SK-N-SH treated with all-trans-retinoic acid at 6 μM for 48 hours (cell line): ENCODE measurements at regions not wholly inside any gene's neighbourhood (a gene's known extent, or its start where the extent isn't known, plus 50 kb on each side); places are given as distances from the start of the nearest gene placed in this dataset.

Source experiments
- ATAC-seq: fragments of 200-7000 bp; cut with Tn5 transposase; 3 replicates; pipeline ENCODE4 v1.9.1; 2020; ENCODE audit warnings: mild to moderate bottlenecking, moderate library complexity
- CSDC2 ChIP-seq: fragments of 250-450 bp; sonication (Bioruptor Pico); IDR thresholded peaks from 2 replicates; pipeline ENCODE4 v1.5.0; 2020; ENCODE audit warnings: mild to moderate bottlenecking, moderate library complexity
- ESRRG ChIP-seq: fragments of 250-450 bp; sonication (Bioruptor Pico); IDR thresholded peaks from 2 replicates; pipeline ENCODE4 v1.6.1; 2021; ENCODE audit warnings: mild to moderate bottlenecking
- GLIS3 ChIP-seq: fragments of 250-450 bp; sonication (Bioruptor Pico); IDR thresholded peaks from 2 replicates; pipeline ENCODE4 v1.5.0; 2020; ENCODE audit warnings: mild to moderate bottlenecking, moderate library complexity
- ISL1 ChIP-seq: fragments of 250-450 bp; sonication (Bioruptor Pico); IDR thresholded peaks from 2 replicates; pipeline ENCODE4 v2.1.2; 2022; ENCODE audit warnings: mild to moderate bottlenecking, moderate library complexity
- OSR1 ChIP-seq: fragments of 250-450 bp; sonication (Bioruptor Pico); IDR thresholded peaks from 2 replicates; pipeline ENCODE4 v1.8.0; 2022; ENCODE audit warnings: moderate library complexity, mild to moderate bottlenecking, inconsistent platforms
- PPARA ChIP-seq: fragments of 250-450 bp; sonication (Bioruptor Pico); IDR thresholded peaks from 2 replicates; pipeline ENCODE4 v1.5.0; 2020; ENCODE audit warnings: mild to moderate bottlenecking, borderline replicate concordance
- RARB ChIP-seq: fragments of 250-450 bp; sonication (Bioruptor Pico); IDR thresholded peaks from 2 replicates; pipeline ENCODE4 v1.8.0; 2021; ENCODE audit warnings: mild to moderate bottlenecking, moderate library complexity
- SNAI2 ChIP-seq: fragments of 250-450 bp; sonication (Bioruptor Pico); IDR thresholded peaks from 2 replicates; pipeline ENCODE4 v1.5.0; 2020; ENCODE audit warnings: mild to moderate bottlenecking, moderate library complexity
- TCF4 ChIP-seq: fragments of 250-450 bp; sonication (Bioruptor Pico); IDR thresholded peaks from 2 replicates; pipeline ENCODE4 v1.8.0; 2021; ENCODE audit warnings: mild to moderate bottlenecking, moderate library complexity, borderline replicate concordance
- TOX ChIP-seq: fragments of 250-450 bp; sonication (Bioruptor Pico); IDR thresholded peaks from 2 replicates; pipeline ENCODE4 v1.8.0; 2021; ENCODE audit warnings: mild to moderate bottlenecking, moderate library complexity, borderline replicate concordance
- ZNF565 ChIP-seq: fragments of 450-650 bp; formaldehyde crosslinking; conservative IDR thresholded peaks from 2 replicates; pipeline ENCODE4 v1.5.0; 2020; ENCODE audit warnings: low read depth, mild to moderate bottlenecking, moderate library complexity
- ZNF70 ChIP-seq: fragments of 450-650 bp; formaldehyde crosslinking; IDR thresholded peaks from 2 replicates; pipeline ENCODE4 v1.5.0; 2020; ENCODE audit warnings: mild to moderate bottlenecking, moderate library complexity
- ZNF8 ChIP-seq: fragments of 450-650 bp; formaldehyde crosslinking; IDR thresholded peaks from 2 replicates; pipeline ENCODE4 v1.5.0; 2020; ENCODE audit warnings: mild to moderate bottlenecking, moderate library complexity
- TF ChIP-seq, protein P1 (sequence below): fragments of 250-450 bp; sonication (Bioruptor Pico); IDR thresholded peaks from 2 replicates; pipeline ENCODE4 v1.8.0; 2020; ENCODE audit warnings: mild to moderate bottlenecking, moderate library complexity, borderline replicate concordance
- TF ChIP-seq, protein P2 (sequence below): fragments of 250-450 bp; sonication (Bioruptor Pico); IDR thresholded peaks from 2 replicates; pipeline ENCODE4 v1.8.0; 2021; ENCODE audit warnings: low read depth, mild to moderate bottlenecking, moderate library complexity, borderline replicate concordance
- TF ChIP-seq, protein P3 (sequence below): fragments of 250-450 bp; sonication (Bioruptor Pico); IDR thresholded peaks from 2 replicates; pipeline ENCODE4 v1.5.1; 2020; ENCODE audit warnings: low read depth, mild to moderate bottlenecking, moderate library complexity
- TF ChIP-seq, protein P4 (sequence below): fragments of 250-450 bp; sonication (Bioruptor Pico); IDR thresholded peaks from 2 replicates; pipeline ENCODE4 v1.5.1; 2021; ENCODE audit warnings: mild to moderate bottlenecking, moderate library complexity

DNA sequence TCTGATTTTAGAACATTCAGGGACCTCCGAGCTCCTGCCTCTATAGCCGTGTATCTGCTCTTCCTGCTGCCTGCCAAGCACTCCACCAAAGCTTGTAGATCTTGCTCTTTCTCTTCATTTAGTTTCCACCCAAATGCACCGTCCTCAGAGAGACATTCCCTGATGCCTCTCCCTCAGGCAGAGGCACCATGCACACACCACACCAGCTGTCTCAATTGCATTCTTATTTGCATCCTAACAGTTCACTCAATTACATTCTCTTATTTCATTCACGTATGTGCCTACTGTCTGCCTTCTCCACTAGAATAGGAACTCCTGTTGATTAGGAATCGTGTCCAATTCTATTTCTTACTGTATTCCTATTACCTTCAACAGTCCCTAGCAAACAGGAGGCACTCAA is 845.4 kb upstream of the TMEM132C start (continued):
- TF ChIP-seq, protein P1, sequence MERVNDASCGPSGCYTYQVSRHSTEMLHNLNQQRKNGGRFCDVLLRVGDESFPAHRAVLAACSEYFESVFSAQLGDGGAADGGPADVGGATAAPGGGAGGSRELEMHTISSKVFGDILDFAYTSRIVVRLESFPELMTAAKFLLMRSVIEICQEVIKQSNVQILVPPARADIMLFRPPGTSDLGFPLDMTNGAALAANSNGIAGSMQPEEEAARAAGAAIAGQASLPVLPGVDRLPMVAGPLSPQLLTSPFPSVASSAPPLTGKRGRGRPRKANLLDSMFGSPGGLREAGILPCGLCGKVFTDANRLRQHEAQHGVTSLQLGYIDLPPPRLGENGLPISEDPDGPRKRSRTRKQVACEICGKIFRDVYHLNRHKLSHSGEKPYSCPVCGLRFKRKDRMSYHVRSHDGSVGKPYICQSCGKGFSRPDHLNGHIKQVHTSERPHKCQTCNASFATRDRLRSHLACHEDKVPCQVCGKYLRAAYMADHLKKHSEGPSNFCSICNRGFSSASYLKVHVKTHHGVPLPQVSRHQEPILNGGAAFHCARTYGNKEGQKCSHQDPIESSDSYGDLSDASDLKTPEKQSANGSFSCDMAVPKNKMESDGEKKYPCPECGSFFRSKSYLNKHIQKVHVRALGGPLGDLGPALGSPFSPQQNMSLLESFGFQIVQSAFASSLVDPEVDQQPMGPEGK (CRISPR knock-in tag) = no peak
- no peak for TF ChIP-seq ISL1 (CRISPR knock-in tag)
- TF ChIP-seq, protein P2, sequence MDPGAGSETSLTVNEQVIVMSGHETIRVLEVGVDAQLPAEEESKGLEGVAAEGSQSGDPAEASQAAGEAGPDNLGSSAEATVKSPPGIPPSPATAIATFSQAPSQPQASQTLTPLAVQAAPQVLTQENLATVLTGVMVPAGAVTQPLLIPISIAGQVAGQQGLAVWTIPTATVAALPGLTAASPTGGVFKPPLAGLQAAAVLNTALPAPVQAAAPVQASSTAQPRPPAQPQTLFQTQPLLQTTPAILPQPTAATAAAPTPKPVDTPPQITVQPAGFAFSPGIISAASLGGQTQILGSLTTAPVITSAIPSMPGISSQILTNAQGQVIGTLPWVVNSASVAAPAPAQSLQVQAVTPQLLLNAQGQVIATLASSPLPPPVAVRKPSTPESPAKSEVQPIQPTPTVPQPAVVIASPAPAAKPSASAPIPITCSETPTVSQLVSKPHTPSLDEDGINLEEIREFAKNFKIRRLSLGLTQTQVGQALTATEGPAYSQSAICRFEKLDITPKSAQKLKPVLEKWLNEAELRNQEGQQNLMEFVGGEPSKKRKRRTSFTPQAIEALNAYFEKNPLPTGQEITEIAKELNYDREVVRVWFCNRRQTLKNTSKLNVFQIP = no peak
- no peak for TF ChIP-seq TCF4 (CRISPR knock-in tag)
- TF ChIP-seq CSDC2 (CRISPR knock-in tag) = no peak
- TF ChIP-seq OSR1 (CRISPR knock-in tag) = no peak
- TF ChIP-seq ZNF565 (CRISPR knock-in tag) = no peak
- no peak for TF ChIP-seq SNAI2

DNA sequence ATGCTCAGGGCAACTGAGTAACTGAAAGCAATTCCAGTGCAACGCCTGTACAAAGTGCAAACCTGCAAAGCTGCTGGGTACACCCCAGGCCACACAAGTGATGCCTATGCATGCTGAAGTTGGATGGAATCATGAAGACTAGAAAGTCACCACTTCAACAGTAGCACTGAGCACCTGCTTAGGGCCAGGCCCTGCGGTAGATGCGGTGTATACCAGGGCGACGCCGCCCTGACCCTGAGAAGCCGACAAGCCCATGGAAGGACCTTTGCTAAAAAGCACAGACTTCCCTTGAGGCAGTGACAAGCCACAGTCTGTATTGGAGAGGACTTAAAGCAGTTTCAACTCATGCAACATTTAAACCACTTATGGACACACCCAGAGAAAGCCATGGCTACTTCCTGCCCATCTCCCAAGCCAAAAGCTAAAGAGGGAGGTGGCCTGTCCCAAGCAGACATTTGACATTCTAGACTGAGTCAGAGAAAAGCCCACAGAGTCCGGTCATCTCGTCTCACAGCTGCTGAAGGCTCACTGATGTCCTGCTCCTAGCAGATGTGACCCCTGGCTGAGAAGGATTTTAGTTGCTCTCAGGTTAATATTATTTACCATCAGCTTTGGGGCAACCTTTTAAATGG is 843.9 kb upstream of the TMEM132C start:
- ATAC-seq = no peak

DNA sequence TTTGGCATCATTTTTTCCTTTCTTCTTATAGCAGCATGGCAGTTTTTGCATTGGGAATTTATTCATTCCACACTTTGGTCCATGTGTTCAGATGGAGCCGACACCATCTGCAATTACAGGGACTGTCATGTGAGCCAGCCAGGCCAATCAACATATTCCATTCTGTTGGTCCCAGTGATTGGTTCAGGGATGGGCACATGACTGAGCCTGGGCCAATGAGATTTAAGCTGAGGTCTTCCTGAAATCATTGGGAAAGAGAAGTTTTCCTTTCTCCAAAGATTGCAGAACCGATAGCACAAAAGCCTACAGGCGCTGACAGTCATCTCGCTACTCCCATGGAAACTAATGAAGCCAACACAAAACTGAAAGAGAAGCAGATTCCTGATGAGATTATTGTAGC is 841.5 kb upstream of the TMEM132C start:
- TF ChIP-seq, protein P3, sequence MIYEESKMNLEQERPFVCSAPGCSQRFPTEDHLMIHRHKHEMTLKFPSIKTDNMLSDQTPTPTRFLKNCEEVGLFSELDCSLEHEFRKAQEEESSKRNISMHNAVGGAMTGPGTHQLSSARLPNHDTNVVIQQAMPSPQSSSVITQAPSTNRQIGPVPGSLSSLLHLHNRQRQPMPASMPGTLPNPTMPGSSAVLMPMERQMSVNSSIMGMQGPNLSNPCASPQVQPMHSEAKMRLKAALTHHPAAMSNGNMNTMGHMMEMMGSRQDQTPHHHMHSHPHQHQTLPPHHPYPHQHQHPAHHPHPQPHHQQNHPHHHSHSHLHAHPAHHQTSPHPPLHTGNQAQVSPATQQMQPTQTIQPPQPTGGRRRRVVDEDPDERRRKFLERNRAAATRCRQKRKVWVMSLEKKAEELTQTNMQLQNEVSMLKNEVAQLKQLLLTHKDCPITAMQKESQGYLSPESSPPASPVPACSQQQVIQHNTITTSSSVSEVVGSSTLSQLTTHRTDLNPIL = no peak
- ATAC-seq = no peak

More for the DNA sequence above, 843.9 kb upstream of the TMEM132C start:
- TF ChIP-seq PPARA (no peak), GLIS3 (no peak), OSR1 (CRISPR knock-in tag) (no peak), ZNF70 (no peak), ESRRG (CRISPR knock-in tag) (no peak), ISL1 (CRISPR knock-in tag) (no peak), TOX (CRISPR knock-in tag) (no peak), RARB (CRISPR knock-in tag) (no peak)
- TF ChIP-seq, protein P4, sequence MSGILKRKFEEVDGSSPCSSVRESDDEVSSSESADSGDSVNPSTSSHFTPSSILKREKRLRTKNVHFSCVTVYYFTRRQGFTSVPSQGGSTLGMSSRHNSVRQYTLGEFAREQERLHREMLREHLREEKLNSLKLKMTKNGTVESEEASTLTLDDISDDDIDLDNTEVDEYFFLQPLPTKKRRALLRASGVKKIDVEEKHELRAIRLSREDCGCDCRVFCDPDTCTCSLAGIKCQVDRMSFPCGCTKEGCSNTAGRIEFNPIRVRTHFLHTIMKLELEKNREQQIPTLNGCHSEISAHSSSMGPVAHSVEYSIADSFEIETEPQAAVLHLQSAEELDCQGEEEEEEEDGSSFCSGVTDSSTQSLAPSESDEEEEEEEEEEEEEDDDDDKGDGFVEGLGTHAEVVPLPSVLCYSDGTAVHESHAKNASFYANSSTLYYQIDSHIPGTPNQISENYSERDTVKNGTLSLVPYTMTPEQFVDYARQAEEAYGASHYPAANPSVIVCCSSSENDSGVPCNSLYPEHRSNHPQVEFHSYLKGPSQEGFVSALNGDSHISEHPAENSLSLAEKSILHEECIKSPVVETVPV (CRISPR knock-in tag) = no peak
- TF ChIP-seq, protein P1 (CRISPR knock-in tag) = no peak
- TF ChIP-seq, protein P3 = no peak

DNA sequence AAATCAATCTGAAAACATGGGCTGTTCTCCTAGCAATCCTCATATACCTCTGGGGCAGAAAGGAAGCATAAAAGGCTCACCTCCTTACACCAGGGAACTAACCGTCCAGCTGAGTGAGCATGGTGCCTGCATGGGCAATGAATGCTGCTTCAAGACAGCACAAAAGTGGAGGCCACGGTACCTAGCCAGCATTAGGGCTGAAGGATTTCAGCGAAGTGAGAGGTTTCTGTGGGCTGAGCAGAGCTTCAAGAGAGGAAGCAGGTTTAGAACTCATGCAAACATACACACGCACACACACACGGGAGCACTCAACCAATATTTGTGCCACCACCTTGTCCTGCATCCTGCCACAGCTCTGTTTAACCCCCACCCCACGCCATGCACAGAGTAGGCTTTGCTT is 838.5 kb upstream of the TMEM132C start:
- no peak for ATAC-seq
- TF ChIP-seq, protein P3 = no peak
- no peak for TF ChIP-seq ZNF8 (CRISPR knock-in tag)
